ENCODE measurements at regions not wholly inside any gene's neighbourhood (a gene's known extent, or its start where the extent isn't known, plus 50 kb on each side); places are given as distances from the start of the nearest gene placed in this dataset.

- no peak overlapping the region for H3K4me3 Mint-ChIP-seq
- peaks cover 21% of the 10 kb centered on the region for H3K9me3 Mint-ChIP-seq
- no peak for TF ChIP-seq CTCF (IDR thresholded peaks at IDR 0.05; ENCODE audit: unreplicated experiment)
- H3K27me3 Mint-ChIP-seq (ENCODE audit: low read depth), result no peaks in the 10 kb centered on the region
- peaks cover 24% of the 10 kb centered on the region for H3K36me3 Mint-ChIP-seq
- peak overlapping the region; percentile 26 for H3K27ac Mint-ChIP-seq
- peaks cover 16% of the 10 kb centered on the region for H3K4me1 Mint-ChIP-seq
- DNase-seq (ENCODE audit: low spot score in 2 of 2, unreplicated experiment in 2 of 2), result no peak
These were observed 114.9 kb downstream of the GLI2 start for GRCh38 chr2:120850551-120850950.

DNA sequence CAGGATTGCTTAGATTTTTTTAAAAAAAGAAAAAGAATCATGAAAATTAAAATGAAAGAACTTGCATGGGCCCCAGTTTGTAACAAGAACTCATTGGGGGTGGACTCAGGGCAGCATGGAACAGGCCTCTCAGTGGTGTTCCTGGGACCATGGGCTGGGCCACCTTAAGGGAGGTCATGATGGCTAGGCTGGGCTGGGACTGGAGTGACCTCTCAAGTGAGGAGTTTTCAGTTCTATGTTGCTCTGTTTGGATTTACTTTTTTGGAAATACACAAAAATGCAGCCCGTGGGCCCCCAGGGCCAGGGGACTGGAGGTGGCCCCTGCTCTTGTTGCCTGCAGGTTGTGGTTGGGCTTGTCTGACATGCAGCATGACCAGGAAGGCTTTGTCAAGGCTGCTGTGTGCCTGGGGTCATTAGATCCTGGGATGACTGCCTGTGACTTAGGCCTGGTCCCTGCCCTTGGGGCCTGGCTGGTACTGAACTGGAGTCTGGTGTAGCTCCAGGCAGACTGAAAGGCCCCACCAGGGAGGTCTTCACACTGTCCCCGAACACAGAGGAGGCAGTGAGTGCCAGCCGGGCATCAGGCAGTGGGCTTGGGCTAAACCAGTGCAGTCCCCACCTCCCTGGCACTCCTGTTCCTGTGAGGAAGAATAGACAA lies 115.6 kb downstream of the GLI2 start:
- no peak overlapping the region for H3K4me3 Mint-ChIP-seq
- no peak overlapping the region for H3K27ac Mint-ChIP-seq
- no peaks in the 10 kb centered on the region for H3K27me3 Mint-ChIP-seq (ENCODE audit: low read depth)
- no peak for TF ChIP-seq CTCF (IDR thresholded peaks at IDR 0.05; ENCODE audit: unreplicated experiment)
- H3K9me3 Mint-ChIP-seq, result peaks cover 21% of the 10 kb centered on the region
- peaks cover 17% of the 10 kb centered on the region for H3K4me1 Mint-ChIP-seq
- peaks cover 24% of the 10 kb centered on the region for H3K36me3 Mint-ChIP-seq
- DNase-seq (ENCODE audit: low spot score in 2 of 2, unreplicated experiment in 2 of 2), result no peak

- no peak for TF ChIP-seq CTCF (IDR thresholded peaks at IDR 0.05; ENCODE audit: unreplicated experiment)
- H3K9me3 Mint-ChIP-seq, result peaks cover 21% of the 10 kb centered on the region
- peaks cover 24% of the 10 kb centered on the region for H3K36me3 Mint-ChIP-seq
- H3K27me3 Mint-ChIP-seq (ENCODE audit: low read depth), result no peaks in the 10 kb centered on the region
- DNase-seq (ENCODE audit: low spot score in 2 of 2, unreplicated experiment in 2 of 2), result no peak
- no peak overlapping the region for H3K4me3 Mint-ChIP-seq
- H3K4me1 Mint-ChIP-seq, result peaks cover 21% of the 10 kb centered on the region
- H3K27ac Mint-ChIP-seq, result no peak overlapping the region
These were observed 116.6 kb downstream of the GLI2 start for GRCh38 chr2:120852200-120852815.

DNA sequence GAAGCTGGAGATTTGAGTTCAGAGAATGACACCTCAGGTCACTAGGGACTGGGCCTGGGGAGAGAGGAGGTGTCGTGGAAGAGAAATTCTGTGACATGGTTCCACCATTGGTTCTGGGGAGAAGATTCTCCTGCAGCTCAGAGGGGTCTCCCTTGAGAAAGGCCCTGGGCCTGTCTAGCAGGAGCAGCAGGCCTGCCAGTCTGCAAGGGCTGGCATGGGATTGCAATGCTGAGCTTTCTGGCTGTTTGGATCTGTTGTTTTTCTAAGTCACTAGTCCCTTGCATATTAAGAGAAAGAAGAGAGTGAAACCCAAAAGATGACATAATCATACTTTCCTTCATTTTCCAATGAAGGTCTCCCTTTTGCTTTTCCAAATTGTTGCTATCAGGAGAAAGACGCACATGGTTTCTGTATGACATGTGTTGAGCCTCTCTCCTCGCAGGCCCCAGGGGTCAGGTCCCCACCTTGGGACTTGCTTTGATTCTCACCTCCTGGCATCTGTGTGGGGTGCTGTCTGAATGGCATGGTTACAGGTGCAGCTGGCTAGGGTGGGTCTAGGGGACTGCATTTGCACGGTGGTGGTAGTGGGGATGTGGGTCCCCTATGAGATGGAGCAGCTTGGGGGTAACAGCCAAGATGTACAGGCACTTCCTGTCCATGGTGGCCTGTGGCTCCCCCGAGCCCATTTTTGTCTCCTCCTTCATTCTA lies 117.8 kb downstream of the GLI2 start:
- Mint-ChIP-seq H3K36me3 (peaks cover 19% of the 10 kb centered on the region), H3K9me3 (peaks cover 19% of the 10 kb centered on the region), H3K4me1 (peaks cover 27% of the 10 kb centered on the region), H3K27me3 (ENCODE audit: low read depth) (no peaks in the 10 kb centered on the region), H3K4me3 (no peak overlapping the region), H3K27ac (no peak overlapping the region)
- DNase-seq (ENCODE audit: low spot score in 2 of 2, unreplicated experiment in 2 of 2), result no peak
- TF ChIP-seq CTCF (IDR thresholded peaks at IDR 0.05; ENCODE audit: unreplicated experiment), result no peak

DNA sequence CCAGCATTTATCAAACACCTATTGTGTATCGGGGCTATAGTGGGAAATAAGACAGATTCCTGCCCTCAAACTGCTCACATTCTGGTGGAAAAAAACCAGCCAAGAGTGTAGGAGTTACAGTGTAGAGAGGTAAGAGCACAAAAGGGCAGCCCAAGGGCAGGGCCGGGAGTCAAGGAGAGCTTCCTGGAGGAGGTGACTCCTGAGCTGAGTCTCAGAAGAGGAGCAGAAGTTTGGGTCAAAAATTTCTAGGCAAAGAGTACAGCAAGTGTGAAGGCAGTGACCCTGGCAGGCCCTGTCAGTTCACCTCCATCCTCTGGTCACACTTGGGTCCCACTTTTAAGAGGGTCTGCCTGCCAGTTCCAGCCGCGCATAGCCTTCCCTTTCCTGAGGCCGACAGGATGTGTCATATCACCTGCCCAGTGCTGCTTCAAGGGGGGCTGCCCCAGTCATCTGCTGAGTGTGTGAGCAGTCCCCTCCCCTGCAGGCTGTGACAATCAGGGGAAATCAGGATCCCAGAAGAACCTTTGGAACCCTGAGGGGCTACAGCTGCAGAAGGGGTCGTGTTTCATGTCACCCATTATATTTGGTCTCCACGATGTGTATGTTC lies 118.4 kb downstream of the GLI2 start:
- no peak for DNase-seq (ENCODE audit: low spot score in 2 of 2, unreplicated experiment in 2 of 2)
- Mint-ChIP-seq H3K9me3 (peaks cover 12% of the 10 kb centered on the region), H3K27ac (no peak overlapping the region), H3K4me3 (no peak overlapping the region), H3K27me3 (ENCODE audit: low read depth) (no peaks in the 10 kb centered on the region), H3K4me1 (peaks cover 34% of the 10 kb centered on the region), H3K36me3 (peaks cover 12% of the 10 kb centered on the region)
- no peak for TF ChIP-seq CTCF (IDR thresholded peaks at IDR 0.05; ENCODE audit: unreplicated experiment)
